Caco-2 (cell line): ENCODE measurements at regions not wholly inside any gene's neighbourhood (a gene's known extent, or its start where the extent isn't known, plus 50 kb on each side); places are given as distances from the start of the nearest gene placed in this dataset.
A peak's percentile ranks its signal among the peaks of the same experiment; 100 is the strongest.

Source experiments
- BruUV-seq: library from RNA; stranded (reverse); fragments of 400-500 nt; replicated peaks from 2 replicates; lab custom pipeline; 2021; lab: Mats Ljungman, UMichigan
- CTCF ChIA-PET: fragments of 300-600 bp; sonication (Branson Sonifier 250); formaldehyde crosslinking; loops from one replicate; lab custom pipeline; 2022; ENCODE audit warnings: antibody characterized with exemption; lab: Charles Lee
- POLR2A ChIA-PET: fragments of 300-600 bp; sonication (Branson Sonifier 250); formaldehyde crosslinking; loops from one replicate; lab custom pipeline; 2022; ENCODE audit warnings: antibody characterized with exemption; lab: Charles Lee
- DNase-seq, 2 experiments: peaks; one replicate each; pipeline versions ENCODE4 v3.0.0 to v3.0.0-alpha.2; 2020 to 2022
- H3K27me3 ChIP-seq: replicated peaks from 2 replicates; pipeline ENCODE4 v1.6.0; 2011; ENCODE audit warnings: low read length; ENCODE audit not compliant: control insufficient read depth, insufficient read depth
- H3K36me3 ChIP-seq: 2 replicates; pipeline ENCODE4 v1.5.1; 2011; ENCODE audit warnings: low read length; ENCODE audit not compliant: control insufficient read depth, insufficient read depth
- H3K4me1 ChIP-seq: fragments of 250-450 bp; sonication (Bioruptor Pico); 2 replicates; pipeline ENCODE4 v1.5.1; 2020; ENCODE audit warnings: mild to moderate bottlenecking
- H3K4me3 ChIP-seq: 2 replicates; pipeline ENCODE4 v1.5.1; 2011; ENCODE audit warnings: low read depth, mild to moderate bottlenecking, control low read depth, low read length
- H3K9me3 ChIP-seq: fragments of 250-450 bp; sonication (Bioruptor Pico); 2 replicates; pipeline ENCODE4 v1.5.1; 2020; ENCODE audit warnings: mild to moderate bottlenecking, moderate library complexity
- H3K27ac Mint-ChIP-seq: one replicate; pipeline ENCODE4 v1.8.0; 2022; ENCODE audit warnings: mixed read lengths; ENCODE audit not compliant: unreplicated experiment
- H3K27me3 Mint-ChIP-seq: one replicate; pipeline ENCODE4 v1.8.0; 2022; ENCODE audit warnings: mixed read lengths; ENCODE audit not compliant: insufficient read depth, unreplicated experiment
- H3K36me3 Mint-ChIP-seq: one replicate; pipeline ENCODE4 v1.8.0; 2022; ENCODE audit warnings: mild to moderate bottlenecking, mixed read lengths; ENCODE audit not compliant: insufficient read depth, unreplicated experiment
- H3K4me1 Mint-ChIP-seq: one replicate; pipeline ENCODE4 v1.8.0; 2022; ENCODE audit warnings: low read depth, mixed read lengths; ENCODE audit not compliant: unreplicated experiment
- H3K4me3 Mint-ChIP-seq: one replicate; pipeline ENCODE4 v1.8.0; 2022; ENCODE audit warnings: mild to moderate bottlenecking, moderate library complexity, mixed read lengths; ENCODE audit not compliant: unreplicated experiment
- H3K9me3 Mint-ChIP-seq: one replicate; pipeline ENCODE4 v1.8.0; 2022; ENCODE audit warnings: mixed read lengths; ENCODE audit not compliant: unreplicated experiment
- intact Hi-C: fragments of 100-400 bp; cut with micrococcal nuclease; formaldehyde crosslinking; loops from one replicate; pipeline ENCODE4 v1.10.0; 2022; ENCODE audit not compliant: unreplicated experiment
- TF ChIP-seq, protein P1 (sequence below), 2 experiments: fragments of 200-600 bp in 1 of 2; IDR thresholded peaks; 1 replicate in 1 of 2; 2 replicates in 1 of 2; pipeline versions ENCODE4 v1.5.1 to v1.8.0; 2011 to 2022; ENCODE audit warnings: antibody characterized with exemption in 1 of 2, control low read depth in 1 of 2, inconsistent platforms in 1 of 2, low read depth in 1 of 2, low read length in 1 of 2, mild to moderate bottlenecking in 1 of 2, moderate library complexity in 1 of 2; ENCODE audit not compliant: insufficient read depth in 1 of 2, severe bottlenecking in 1 of 2, unreplicated experiment in 1 of 2

- ChIA-PET POLR2A (no interaction called here), CTCF (no interaction called here)
- no peak for DNase-seq
- H3K4me3 Mint-ChIP-seq, result no peak overlapping the region
- peaks cover 3% of the 10 kb centered on the region for H3K27me3 Mint-ChIP-seq
- no peaks in the 10 kb centered on the region for H3K36me3 Mint-ChIP-seq
- BruUV-seq, result no TSS peak
- no peaks in the 10 kb centered on the region for H3K4me1 Mint-ChIP-seq
- no peaks in the 10 kb centered on the region for H3K27me3 ChIP-seq
- intact Hi-C loops, result no loop called here
- TF ChIP-seq, protein P1, sequence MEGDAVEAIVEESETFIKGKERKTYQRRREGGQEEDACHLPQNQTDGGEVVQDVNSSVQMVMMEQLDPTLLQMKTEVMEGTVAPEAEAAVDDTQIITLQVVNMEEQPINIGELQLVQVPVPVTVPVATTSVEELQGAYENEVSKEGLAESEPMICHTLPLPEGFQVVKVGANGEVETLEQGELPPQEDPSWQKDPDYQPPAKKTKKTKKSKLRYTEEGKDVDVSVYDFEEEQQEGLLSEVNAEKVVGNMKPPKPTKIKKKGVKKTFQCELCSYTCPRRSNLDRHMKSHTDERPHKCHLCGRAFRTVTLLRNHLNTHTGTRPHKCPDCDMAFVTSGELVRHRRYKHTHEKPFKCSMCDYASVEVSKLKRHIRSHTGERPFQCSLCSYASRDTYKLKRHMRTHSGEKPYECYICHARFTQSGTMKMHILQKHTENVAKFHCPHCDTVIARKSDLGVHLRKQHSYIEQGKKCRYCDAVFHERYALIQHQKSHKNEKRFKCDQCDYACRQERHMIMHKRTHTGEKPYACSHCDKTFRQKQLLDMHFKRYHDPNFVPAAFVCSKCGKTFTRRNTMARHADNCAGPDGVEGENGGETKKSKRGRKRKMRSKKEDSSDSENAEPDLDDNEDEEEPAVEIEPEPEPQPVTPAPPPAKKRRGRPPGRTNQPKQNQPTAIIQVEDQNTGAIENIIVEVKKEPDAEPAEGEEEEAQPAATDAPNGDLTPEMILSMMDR (IDR thresholded peaks at IDR 0.05; ENCODE audit: insufficient read depth in 1 of 2, low read depth in 1 of 2, low read length in 1 of 2, severe bottlenecking in 1 of 2, unreplicated experiment in 1 of 2), result no peak
- H3K9me3 ChIP-seq, result no peaks in the 10 kb centered on the region
- no peaks in the 10 kb centered on the region for H3K36me3 ChIP-seq
- no peaks in the 10 kb centered on the region for H3K9me3 Mint-ChIP-seq
- H3K4me3 ChIP-seq, result no peak overlapping the region
- H3K4me1 ChIP-seq, result no peaks in the 10 kb centered on the region
- no peak overlapping the region for H3K27ac Mint-ChIP-seq
Observed at GRCh38 chr5:38029397-38030065, 189.7 kb upstream of the GDNF start.

DNA sequence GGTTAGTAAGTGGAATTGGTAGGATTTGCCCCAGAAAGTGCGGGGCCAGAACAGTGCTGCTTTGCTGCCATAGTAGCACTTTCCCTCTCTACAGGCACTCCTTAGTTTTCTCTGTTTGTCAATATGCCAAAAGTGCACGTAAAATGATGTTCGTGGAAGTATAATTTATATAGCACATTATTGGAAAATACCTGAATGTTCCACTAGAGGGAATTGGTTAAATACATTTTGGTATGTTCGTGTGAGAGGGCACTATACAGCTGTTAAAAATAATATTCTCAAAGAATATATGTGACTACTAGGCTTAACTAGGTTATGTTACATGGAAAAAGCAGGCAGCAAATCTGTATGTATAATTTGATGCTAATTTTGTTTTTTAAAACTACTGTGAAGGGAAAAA lies 184.0 kb upstream of the GDNF start:
- no TSS peak for BruUV-seq
- ChIA-PET CTCF (no interaction called here), POLR2A (no interaction called here)
- no peaks in the 10 kb centered on the region for H3K36me3 ChIP-seq
- H3K4me1 Mint-ChIP-seq, result no peaks in the 10 kb centered on the region
- H3K4me3 ChIP-seq, result no peak overlapping the region
- H3K9me3 ChIP-seq, result no peaks in the 10 kb centered on the region
- H3K4me1 ChIP-seq, result no peaks in the 10 kb centered on the region
- H3K27me3 Mint-ChIP-seq, result peaks cover 10% of the 10 kb centered on the region
- no peak for DNase-seq
- no peaks in the 10 kb centered on the region for H3K27me3 ChIP-seq
- no peak overlapping the region for H3K27ac Mint-ChIP-seq
- H3K36me3 Mint-ChIP-seq, result no peaks in the 10 kb centered on the region
- TF ChIP-seq, protein P1 (IDR thresholded peaks at IDR 0.05; ENCODE audit: insufficient read depth in 1 of 2, low read depth in 1 of 2, low read length in 1 of 2, severe bottlenecking in 1 of 2, unreplicated experiment in 1 of 2), result peak in 1 of 2 experiments; percentile 19
- H3K4me3 Mint-ChIP-seq, result no peak overlapping the region
- intact Hi-C loops, result no loop called here
- no peaks in the 10 kb centered on the region for H3K9me3 Mint-ChIP-seq

- Histone ChIP-seq H3K9me3 (no peaks in the 10 kb centered on the region), H3K36me3 (no peaks in the 10 kb centered on the region), H3K4me3 (no peak overlapping the region), H3K4me1 (no peaks in the 10 kb centered on the region), H3K27me3 (no peaks in the 10 kb centered on the region)
- no TSS peak for BruUV-seq
- H3K27ac Mint-ChIP-seq, result no peak overlapping the region
- H3K36me3 Mint-ChIP-seq, result no peaks in the 10 kb centered on the region
- intact Hi-C loops, result no loop called here
- H3K9me3 Mint-ChIP-seq, result no peaks in the 10 kb centered on the region
- TF ChIP-seq, protein P1 (IDR thresholded peaks at IDR 0.05; ENCODE audit: insufficient read depth in 1 of 2, low read depth in 1 of 2, low read length in 1 of 2, severe bottlenecking in 1 of 2, unreplicated experiment in 1 of 2), result no peak
- ChIA-PET CTCF (no interaction called here), POLR2A (no interaction called here)
- DNase-seq, result no peak
- H3K4me3 Mint-ChIP-seq, result no peak overlapping the region
- no peaks in the 10 kb centered on the region for H3K4me1 Mint-ChIP-seq
- peaks cover 10% of the 10 kb centered on the region for H3K27me3 Mint-ChIP-seq
Observed at GRCh38 chr5:38023371-38023770, 183.5 kb upstream of the GDNF start.
